Aorta (tissue), 5 donors: ENCODE measurements at regions not wholly inside any gene's neighbourhood (a gene's known extent, or its start where the extent isn't known, plus 50 kb on each side); places are given as distances from the start of the nearest gene placed in this dataset.

ENCODE experiments used
- ATAC-seq: fragments of 200-7000 bp; cut with Tn5 transposase; one replicate; pipeline ENCODE4 v1.9.1; 2022; ENCODE audit warnings: moderate library complexity; ENCODE audit not compliant: low FRiP score
- DNase-seq, 2 donors: peaks; one replicate each; pipeline ENCODE4 v3.0.0-alpha.2; 2020
- H3K27ac ChIP-seq, 2 donors: one replicate each; pipeline ENCODE4 v1.5.1; 2013; ENCODE audit warnings: low read length in 2 of 2, mild to moderate bottlenecking in 2 of 2, moderate library complexity in 2 of 2, control low read depth in 1 of 2, inconsistent platforms in 1 of 2, low read depth in 1 of 2
- H3K27me3 ChIP-seq, 2 donors: one replicate each; pipeline ENCODE4 v1.6.1; 2013; ENCODE audit warnings: control low read depth in 1 of 2, low read length in 1 of 2, mild to moderate bottlenecking in 1 of 2, moderate library complexity in 1 of 2; ENCODE audit not compliant: insufficient read depth in 2 of 2, control insufficient read depth in 1 of 2
- H3K36me3 ChIP-seq, 2 donors: one replicate each; pipeline ENCODE4 v1.6.1; 2013; ENCODE audit warnings: control low read depth in 1 of 2, low read length in 1 of 2, mild to moderate bottlenecking in 1 of 2; ENCODE audit not compliant: insufficient read depth in 2 of 2, control insufficient read depth in 1 of 2
- H3K4me1 ChIP-seq, 2 donors: one replicate each; pipeline ENCODE4 v1.6.1; 2013; ENCODE audit warnings: low read length in 2 of 2, control low read depth in 1 of 2, mild to moderate bottlenecking in 1 of 2, moderate library complexity in 1 of 2; ENCODE audit not compliant: insufficient read depth in 2 of 2, control insufficient read depth in 1 of 2
- H3K4me3 ChIP-seq, 2 donors: one replicate each; pipeline ENCODE4 v1.5.1; 2013; ENCODE audit warnings: low read length in 2 of 2, control low read depth in 1 of 2, mild to moderate bottlenecking in 1 of 2
- H3K9me3 ChIP-seq: one replicate; pipeline ENCODE4 v1.6.1; 2013; ENCODE audit warnings: mild to moderate bottlenecking, low read length; ENCODE audit not compliant: control insufficient read depth
- WGBS, 2 donors: extraction: QIAGEN DNeasy Blood & Tissue Kit; methylation state at CpG; one replicate each; pipeline ENCODE4 v1.1.7; 2013; 5-methylcytosine and 5-hydroxymethylcytosine counted together
- intact Hi-C, 2 donors: fragments of 100-400 bp; cut with DNase I; formaldehyde crosslinking; loops; one replicate each; pipeline versions ENCODE4 v1.14.2 to v1.15.0; 2022
- donor health status: healthy with polysubstance abuse.
- donor health status: Bipolar disorder and iron deficiency.
- donor health status: DM: no; HTN: no; CAD: no.
- donor health status: DM: no; HTN: no; CAD: no.
- donor health status: DM: yes; HTN: yes; CAD: no.

- ATAC-seq (no peak), DNase-seq (no peak)
- H3K4me3 ChIP-seq = no peak overlapping the region
- no peaks in the 10 kb centered on the region for H3K4me1 ChIP-seq
- H3K36me3 ChIP-seq = no peaks in the 10 kb centered on the region
- no peaks in the 10 kb centered on the region for H3K27me3 ChIP-seq
- 88 to 89% methylated on average over 5 of the region's 5 CpGs for WGBS, 2 donors
- H3K9me3 ChIP-seq = no peaks in the 10 kb centered on the region
- no peak overlapping the region for H3K27ac ChIP-seq
- intact Hi-C loops = no loop called here
These were observed 273.5 kb downstream of the KLF6 start for GRCh38 chr10:3511483-3511882.

- WGBS, 2 donors = 86 to 87% methylated on average over 6 of the region's 6 CpGs
- Histone ChIP-seq H3K9me3 (no peaks in the 10 kb centered on the region), H3K4me3 (no peak overlapping the region), H3K4me1 (no peaks in the 10 kb centered on the region), H3K27me3 (no peaks in the 10 kb centered on the region), H3K36me3 (no peaks in the 10 kb centered on the region), H3K27ac (no peak overlapping the region)
- intact Hi-C loops = no loop called here
- DNase-seq = no peak
- ATAC-seq = no peak
These were observed 274.3 kb downstream of the KLF6 start for GRCh38 chr10:3510741-3511140.

DNA sequence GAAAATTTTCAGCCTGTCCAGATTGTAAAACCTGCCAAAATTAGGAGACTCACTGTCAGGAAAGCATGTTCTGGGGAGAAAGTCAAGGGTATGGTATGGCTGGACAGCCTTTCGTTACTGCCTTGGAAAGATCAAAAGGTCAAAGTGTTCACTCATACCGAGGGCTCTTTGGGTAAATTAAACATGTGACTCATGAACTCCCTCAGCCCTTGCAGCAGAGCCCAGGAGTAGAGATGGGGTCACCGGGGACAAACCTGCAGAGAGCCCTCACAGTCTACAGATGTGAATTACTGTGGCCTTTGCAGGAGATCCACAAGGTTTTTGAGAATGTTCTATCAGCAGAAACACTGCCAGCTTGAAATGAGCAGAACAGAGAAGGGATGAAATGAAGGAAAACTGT, 275.7 kb downstream of the KLF6 start:
- Histone ChIP-seq H3K27me3 (no peaks in the 10 kb centered on the region), H3K36me3 (no peaks in the 10 kb centered on the region), H3K27ac (no peak overlapping the region), H3K4me3 (no peak overlapping the region), H3K9me3 (no peaks in the 10 kb centered on the region), H3K4me1 (no peaks in the 10 kb centered on the region)
- DNase-seq (no peak), ATAC-seq (no peak)
- 80 to 84% methylated on average over 3 of the region's 3 CpGs for WGBS, 2 donors
- intact Hi-C loops = no loop called here

GRCh38 chr10:3503299-3503698, 281.7 kb downstream of the KLF6 start:
- no peaks in the 10 kb centered on the region for H3K4me1 ChIP-seq
- no peak overlapping the region for H3K4me3 ChIP-seq
- H3K9me3 ChIP-seq = no peaks in the 10 kb centered on the region
- no peaks in the 10 kb centered on the region for H3K36me3 ChIP-seq
- WGBS, 2 donors = 73 to 74% methylated on average over 13 of the region's 13 CpGs
- DNase-seq = no peak
- H3K27me3 ChIP-seq = no peaks in the 10 kb centered on the region
- H3K27ac ChIP-seq = no peak overlapping the region
- intact Hi-C loops = loop anchor here in 1 of 2 donors (2.0 kb wide), 1 partner anchor 22 kb away; no protein-coding TSS in a partner anchor
- no peak for ATAC-seq

GRCh38 chr10:3502673-3503072, 282.3 kb downstream of the KLF6 start:
- DNase-seq (no peak), ATAC-seq (no peak)
- intact Hi-C loops = loop anchor here in 1 of 2 donors (2.0 kb wide), 1 partner anchor 22 kb away; no protein-coding TSS in a partner anchor
- Histone ChIP-seq H3K36me3 (no peaks in the 10 kb centered on the region), H3K4me3 (no peak overlapping the region), H3K9me3 (no peaks in the 10 kb centered on the region), H3K27ac (no peak overlapping the region), H3K4me1 (no peaks in the 10 kb centered on the region), H3K27me3 (no peaks in the 10 kb centered on the region)
- WGBS, 2 donors = 79 to 82% methylated on average over 6 of the region's 6 CpGs

DNA sequence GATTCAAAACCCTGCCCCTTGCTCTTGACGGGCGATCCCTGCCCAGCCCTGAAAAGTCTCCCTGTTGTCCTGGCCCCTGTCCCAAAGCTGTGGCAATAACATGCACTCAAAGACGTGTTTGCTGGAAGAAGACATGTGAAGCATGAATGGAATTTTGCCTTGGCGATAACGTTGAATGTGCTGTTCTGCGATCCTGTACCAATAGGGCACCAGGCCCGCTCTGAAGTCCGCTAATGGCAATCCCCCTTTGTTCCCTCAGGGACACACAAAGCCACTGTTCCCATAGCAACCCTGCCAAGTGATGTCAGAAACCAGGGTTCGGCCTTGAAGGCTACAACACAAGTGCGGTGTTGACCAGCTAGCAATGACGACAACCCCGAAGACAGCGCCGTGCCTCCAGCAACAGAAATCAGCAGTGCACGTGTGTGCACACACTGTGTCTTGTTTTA, 284.6 kb downstream of the KLF6 start:
- Histone ChIP-seq H3K4me1 (no peaks in the 10 kb centered on the region), H3K27ac (no peak overlapping the region), H3K27me3 (no peaks in the 10 kb centered on the region), H3K36me3 (no peaks in the 10 kb centered on the region), H3K4me3 (no peak overlapping the region), H3K9me3 (no peaks in the 10 kb centered on the region)
- ATAC-seq (peak; percentile 69), DNase-seq (peak; percentile 74 to 89)
- intact Hi-C loops = no loop called here
- WGBS, 2 donors = 13 to 18% methylated on average over 15 of the region's 15 CpGs

DNA sequence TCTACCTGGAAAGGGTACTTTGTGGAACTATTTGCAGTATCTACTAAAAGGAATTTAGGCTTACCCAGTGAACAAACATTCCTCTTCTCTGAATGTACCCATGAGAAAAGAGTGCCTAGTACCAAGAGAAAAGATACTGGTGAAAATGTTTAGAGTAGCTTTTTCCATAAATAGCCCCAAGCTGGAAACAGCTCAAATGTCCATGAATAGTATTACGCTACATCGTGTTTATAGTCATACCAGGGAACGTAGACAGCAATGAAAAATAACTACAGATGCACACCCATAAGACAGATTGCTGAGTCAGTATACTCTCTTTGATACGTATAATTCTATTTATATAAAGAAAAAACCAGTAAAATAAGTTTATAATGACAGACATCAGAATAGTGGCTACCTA, 285.9 kb downstream of the KLF6 start:
- Histone ChIP-seq H3K4me3 (no peak overlapping the region), H3K27me3 (no peaks in the 10 kb centered on the region), H3K36me3 (no peaks in the 10 kb centered on the region), H3K27ac (no peak overlapping the region), H3K4me1 (no peaks in the 10 kb centered on the region), H3K9me3 (no peaks in the 10 kb centered on the region)
- no peak for ATAC-seq
- no peak for DNase-seq
- intact Hi-C loops = loop anchor here in 1 of 2 donors (10.0 kb wide), 1 partner anchor 276 kb away; no protein-coding TSS in a partner anchor
- 9 to 16% methylated on average over 4 of the region's 4 CpGs for WGBS, 2 donors

GRCh38 chr10:3497581-3497980, 287.4 kb downstream of the KLF6 start:
- Histone ChIP-seq H3K4me3 (no peak overlapping the region), H3K4me1 (no peaks in the 10 kb centered on the region), H3K27me3 (no peaks in the 10 kb centered on the region), H3K9me3 (no peaks in the 10 kb centered on the region), H3K27ac (no peak overlapping the region), H3K36me3 (no peaks in the 10 kb centered on the region)
- intact Hi-C loops = loop anchor here in 1 of 2 donors (10.0 kb wide), 1 partner anchor 277 kb away; no protein-coding TSS in a partner anchor
- 91 to 92% methylated on average over 7 of the region's 7 CpGs for WGBS, 2 donors
- ATAC-seq = no peak
- DNase-seq = no peak

DNA sequence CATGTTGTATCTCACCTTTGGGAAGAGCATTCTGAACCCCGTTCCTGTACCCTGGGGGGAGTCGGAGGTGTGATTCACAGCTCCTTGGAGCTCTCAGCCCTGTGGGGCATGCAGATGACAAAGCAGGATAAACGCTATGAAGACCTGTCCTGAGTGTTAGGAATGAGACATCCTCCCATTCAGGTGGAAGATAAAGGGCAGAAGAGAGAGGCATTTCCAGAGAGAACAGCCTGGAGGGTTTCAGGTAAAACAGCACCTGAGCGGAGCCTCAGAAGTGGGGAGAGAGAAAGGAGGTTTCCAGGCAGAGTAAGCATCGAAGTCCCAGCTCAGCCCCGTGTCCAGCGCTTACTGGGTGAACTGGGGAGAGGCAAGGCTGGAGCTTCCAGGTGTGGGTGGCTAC, 288.9 kb downstream of the KLF6 start:
- DNase-seq = no peak
- Histone ChIP-seq H3K27me3 (no peaks in the 10 kb centered on the region), H3K4me3 (no peak overlapping the region), H3K9me3 (no peaks in the 10 kb centered on the region), H3K36me3 (no peaks in the 10 kb centered on the region), H3K27ac (no peak overlapping the region), H3K4me1 (no peaks in the 10 kb centered on the region)
- 95 to 96% methylated on average over 7 of the region's 7 CpGs for WGBS, 2 donors
- intact Hi-C loops = loop anchor here in 1 of 2 donors (10.0 kb wide), 1 partner anchor 279 kb away; no protein-coding TSS in a partner anchor
- ATAC-seq = no peak
